GM12878 (cell line): ENCODE measurements at regions not wholly inside any gene's neighbourhood (a gene's known extent, or its start where the extent isn't known, plus 50 kb on each side); places are given as distances from the start of the nearest gene placed in this dataset.

ENCODE experiments used
- BRCA1 ChIP-seq: IDR thresholded peaks from 2 replicates; pipeline ENCODE4 v1.6.1; 2011; ENCODE audit warnings: low read depth, low read length, improper control_type of control experiment
- NFIC ChIP-seq: IDR thresholded peaks from 2 replicates; pipeline ENCODE4 v1.6.1; 2012; ENCODE audit warnings: low read depth, mild to moderate bottlenecking, inconsistent platforms, low read length, moderate library complexity
- POLR2A ChIP-seq: IDR thresholded peaks from 2 replicates; pipeline ENCODE4 v1.6.1; 2011; ENCODE audit warnings: low read depth, mild to moderate bottlenecking, low read length
- SP1 ChIP-seq: IDR thresholded peaks from one replicate; pipeline ENCODE4 v1.6.1; 2011; ENCODE audit warnings: low read depth, low read length
- SRF ChIP-seq, 2 experiments: IDR thresholded peaks; 2 replicates each; pipeline ENCODE4 v1.6.1; 2011; ENCODE audit warnings: low read depth in 2 of 2, low read length in 2 of 2, mild to moderate bottlenecking in 1 of 2, moderate library complexity in 1 of 2
- TF ChIP-seq, protein P1 (sequence below): IDR thresholded peaks from 2 replicates; pipeline ENCODE4 v1.6.1; 2012; ENCODE audit warnings: mild to moderate bottlenecking, low read depth, low read length
- TF ChIP-seq, protein P2 (sequence below), 3 experiments: IDR thresholded peaks in 2 of 3; conservative IDR thresholded peaks in 1 of 3; 2 replicates each; pipeline ENCODE4 v1.5.1; 2011; ENCODE audit warnings: low read depth in 3 of 3, low read length in 3 of 3, mild to moderate bottlenecking in 3 of 3, control low read depth in 2 of 3, moderate library complexity in 2 of 3, inconsistent platforms in 1 of 3, mixed read lengths in 1 of 3; ENCODE audit not compliant: control insufficient read depth in 2 of 3, insufficient read depth in 1 of 3; ENCODE audit errors: extremely low read depth in 1 of 3

DNA sequence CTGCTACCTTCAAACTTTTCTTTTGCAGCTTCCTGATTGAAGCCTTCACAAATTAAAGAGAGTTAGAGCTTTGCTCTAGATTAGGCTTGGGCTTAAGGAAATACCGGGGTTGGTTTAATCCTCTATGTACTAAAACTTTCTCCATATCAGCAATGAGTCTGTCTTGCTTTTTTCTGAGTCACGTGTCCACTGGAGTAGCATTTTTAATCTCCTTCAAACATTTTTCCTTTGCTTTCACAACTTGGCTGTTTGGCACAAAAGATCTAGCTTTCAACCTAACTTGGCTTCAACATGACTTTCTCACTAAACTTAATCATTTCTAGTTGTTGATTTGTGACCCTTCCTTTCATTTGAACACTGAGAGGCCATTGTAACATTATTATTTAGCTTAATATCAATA lies 261.6 kb downstream of the PLK2 start:
- TF ChIP-seq POLR2A (no peak), SRF (IDR thresholded peaks at IDR 0.05; ENCODE audit: low read depth in 2 of 2, low read length in 2 of 2) (no peak), BRCA1 (no peak), SP1 (no peak), NFIC (no peak)
- TF ChIP-seq, protein P1, sequence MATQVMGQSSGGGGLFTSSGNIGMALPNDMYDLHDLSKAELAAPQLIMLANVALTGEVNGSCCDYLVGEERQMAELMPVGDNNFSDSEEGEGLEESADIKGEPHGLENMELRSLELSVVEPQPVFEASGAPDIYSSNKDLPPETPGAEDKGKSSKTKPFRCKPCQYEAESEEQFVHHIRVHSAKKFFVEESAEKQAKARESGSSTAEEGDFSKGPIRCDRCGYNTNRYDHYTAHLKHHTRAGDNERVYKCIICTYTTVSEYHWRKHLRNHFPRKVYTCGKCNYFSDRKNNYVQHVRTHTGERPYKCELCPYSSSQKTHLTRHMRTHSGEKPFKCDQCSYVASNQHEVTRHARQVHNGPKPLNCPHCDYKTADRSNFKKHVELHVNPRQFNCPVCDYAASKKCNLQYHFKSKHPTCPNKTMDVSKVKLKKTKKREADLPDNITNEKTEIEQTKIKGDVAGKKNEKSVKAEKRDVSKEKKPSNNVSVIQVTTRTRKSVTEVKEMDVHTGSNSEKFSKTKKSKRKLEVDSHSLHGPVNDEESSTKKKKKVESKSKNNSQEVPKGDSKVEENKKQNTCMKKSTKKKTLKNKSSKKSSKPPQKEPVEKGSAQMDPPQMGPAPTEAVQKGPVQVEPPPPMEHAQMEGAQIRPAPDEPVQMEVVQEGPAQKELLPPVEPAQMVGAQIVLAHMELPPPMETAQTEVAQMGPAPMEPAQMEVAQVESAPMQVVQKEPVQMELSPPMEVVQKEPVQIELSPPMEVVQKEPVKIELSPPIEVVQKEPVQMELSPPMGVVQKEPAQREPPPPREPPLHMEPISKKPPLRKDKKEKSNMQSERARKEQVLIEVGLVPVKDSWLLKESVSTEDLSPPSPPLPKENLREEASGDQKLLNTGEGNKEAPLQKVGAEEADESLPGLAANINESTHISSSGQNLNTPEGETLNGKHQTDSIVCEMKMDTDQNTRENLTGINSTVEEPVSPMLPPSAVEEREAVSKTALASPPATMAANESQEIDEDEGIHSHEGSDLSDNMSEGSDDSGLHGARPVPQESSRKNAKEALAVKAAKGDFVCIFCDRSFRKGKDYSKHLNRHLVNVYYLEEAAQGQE = no peak
- TF ChIP-seq, protein P2, sequence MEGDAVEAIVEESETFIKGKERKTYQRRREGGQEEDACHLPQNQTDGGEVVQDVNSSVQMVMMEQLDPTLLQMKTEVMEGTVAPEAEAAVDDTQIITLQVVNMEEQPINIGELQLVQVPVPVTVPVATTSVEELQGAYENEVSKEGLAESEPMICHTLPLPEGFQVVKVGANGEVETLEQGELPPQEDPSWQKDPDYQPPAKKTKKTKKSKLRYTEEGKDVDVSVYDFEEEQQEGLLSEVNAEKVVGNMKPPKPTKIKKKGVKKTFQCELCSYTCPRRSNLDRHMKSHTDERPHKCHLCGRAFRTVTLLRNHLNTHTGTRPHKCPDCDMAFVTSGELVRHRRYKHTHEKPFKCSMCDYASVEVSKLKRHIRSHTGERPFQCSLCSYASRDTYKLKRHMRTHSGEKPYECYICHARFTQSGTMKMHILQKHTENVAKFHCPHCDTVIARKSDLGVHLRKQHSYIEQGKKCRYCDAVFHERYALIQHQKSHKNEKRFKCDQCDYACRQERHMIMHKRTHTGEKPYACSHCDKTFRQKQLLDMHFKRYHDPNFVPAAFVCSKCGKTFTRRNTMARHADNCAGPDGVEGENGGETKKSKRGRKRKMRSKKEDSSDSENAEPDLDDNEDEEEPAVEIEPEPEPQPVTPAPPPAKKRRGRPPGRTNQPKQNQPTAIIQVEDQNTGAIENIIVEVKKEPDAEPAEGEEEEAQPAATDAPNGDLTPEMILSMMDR (IDR thresholded peaks at IDR 0.05 in 2 of 3, conservative IDR thresholded peaks at IDR 0.05 in 1 of 3; ENCODE audit: control insufficient read depth in 2 of 3, extremely low read depth in 1 of 3, insufficient read depth in 1 of 3, low read depth in 3 of 3, low read length in 3 of 3) = no peak
